Osteoblast (primary cell): ENCODE measurements at regions not wholly inside any gene's neighbourhood (a gene's known extent, or its start where the extent isn't known, plus 50 kb on each side); places are given as distances from the start of the nearest gene placed in this dataset.

Source experiments
- DNase-seq: peaks from one replicate; pipeline ENCODE4 v3.0.0; 2011; ENCODE audit warnings: low spot score, mixed read lengths; ENCODE audit not compliant: insufficient read length; ENCODE audit errors: missing footprints
- H2AFZ ChIP-seq: 2 replicates; pipeline ENCODE4 v1.6.0; 2011; ENCODE audit warnings: mild to moderate bottlenecking, low read length
- H3K27ac ChIP-seq: 2 replicates; pipeline ENCODE4 v1.5.1; 2011; ENCODE audit warnings: mild to moderate bottlenecking, low read depth, low read length, moderate library complexity
- H3K27me3 ChIP-seq: 2 replicates; pipeline ENCODE4 v1.6.0; 2012; ENCODE audit warnings: mild to moderate bottlenecking, control low read depth, inconsistent platforms, low read length, moderate library complexity; ENCODE audit not compliant: insufficient read depth
- H3K36me3 ChIP-seq: 2 replicates; pipeline ENCODE4 v1.5.1; 2011; ENCODE audit warnings: mild to moderate bottlenecking, low read length, control low read depth, moderate library complexity; ENCODE audit not compliant: insufficient read depth
- H3K4me1 ChIP-seq: 2 replicates; pipeline ENCODE4 v1.5.1; 2011; ENCODE audit warnings: mild to moderate bottlenecking, low read length, control low read depth, moderate library complexity; ENCODE audit not compliant: insufficient read depth
- H3K4me2 ChIP-seq: 2 replicates; pipeline ENCODE4 v1.6.0; 2011; ENCODE audit warnings: mild to moderate bottlenecking, low read length; ENCODE audit not compliant: insufficient read depth
- H3K4me3 ChIP-seq: fragments of 200-600 bp; sonication (generic); 3 replicates; pipeline ENCODE4 v1.5.1; 2012; ENCODE audit warnings: mild to moderate bottlenecking, low read length, inconsistent platforms; ENCODE audit not compliant: insufficient read depth
- H3K79me2 ChIP-seq: 2 replicates; pipeline ENCODE4 v1.6.0; 2012; ENCODE audit warnings: mild to moderate bottlenecking, low read length, control low read depth, inconsistent platforms; ENCODE audit not compliant: insufficient read depth
- H3K9me3 ChIP-seq: 2 replicates; pipeline ENCODE4 v1.5.1; 2011; ENCODE audit warnings: low read depth, low read length, control low read depth
- H4K20me1 ChIP-seq: 2 replicates; pipeline ENCODE4 v1.6.0; 2012; ENCODE audit warnings: mild to moderate bottlenecking, low read length, control low read depth; ENCODE audit not compliant: insufficient read depth
- CTCF ChIP-seq: IDR thresholded peaks from 2 replicates; pipeline ENCODE4 v1.5.1; 2011; ENCODE audit warnings: mild to moderate bottlenecking, low read depth, low read length, moderate library complexity; ENCODE audit errors: extremely low read depth

GRCh38 chr9:80649496-80649895 is 1039.9 kb downstream of the TLE1 start:
- no peaks in the 10 kb centered on the region for H3K79me2 ChIP-seq
- DNase-seq, result no peak
- no peak overlapping the region for H3K4me3 ChIP-seq
- no peaks in the 10 kb centered on the region for H3K36me3 ChIP-seq
- H3K9me3 ChIP-seq, result no peaks in the 10 kb centered on the region
- no peak for TF ChIP-seq CTCF
- H3K27ac ChIP-seq, result peak overlapping the region; percentile 70
- no peaks in the 10 kb centered on the region for H4K20me1 ChIP-seq
- H3K27me3 ChIP-seq, result no peaks in the 10 kb centered on the region
- H3K4me1 ChIP-seq, result peaks cover 42% of the 10 kb centered on the region
- H3K4me2 ChIP-seq, result peak overlapping the region; percentile 33
- no peak overlapping the region for H2AFZ ChIP-seq

DNA sequence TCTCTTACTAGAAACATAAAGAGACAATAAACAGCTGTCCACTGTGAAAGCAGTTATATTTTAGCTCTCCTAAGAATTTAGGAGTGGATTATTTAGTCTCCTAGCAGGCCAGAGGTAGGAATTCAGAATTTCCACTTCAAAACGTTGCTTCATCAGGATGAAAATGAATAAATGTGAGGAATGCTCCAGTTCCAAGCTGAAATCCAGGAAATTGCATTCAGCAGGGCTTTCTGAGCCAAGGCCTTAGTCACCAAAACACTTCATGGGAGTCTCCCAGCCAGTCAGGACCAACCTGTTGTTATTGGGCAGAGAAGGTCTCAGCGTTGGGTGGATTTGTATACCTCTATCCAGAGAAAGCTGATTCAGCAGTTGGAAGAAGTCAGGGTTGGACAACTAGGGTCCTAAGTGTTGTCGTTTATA is 1040.3 kb downstream of the TLE1 start:
- H4K20me1 ChIP-seq, result no peaks in the 10 kb centered on the region
- H2AFZ ChIP-seq, result no peak overlapping the region
- H3K4me1 ChIP-seq, result peaks cover 42% of the 10 kb centered on the region
- TF ChIP-seq CTCF, result no peak
- H3K4me2 ChIP-seq, result peak overlapping the region; percentile 33
- peak overlapping the region; percentile 70 for H3K27ac ChIP-seq
- no peaks in the 10 kb centered on the region for H3K9me3 ChIP-seq
- H3K4me3 ChIP-seq, result no peak overlapping the region
- H3K79me2 ChIP-seq, result no peaks in the 10 kb centered on the region
- H3K27me3 ChIP-seq, result no peaks in the 10 kb centered on the region
- DNase-seq, result peak; percentile 66
- H3K36me3 ChIP-seq, result no peaks in the 10 kb centered on the region

GRCh38 chr9:80648336-80648735 is 1041.0 kb downstream of the TLE1 start:
- H3K9me3 ChIP-seq, result no peaks in the 10 kb centered on the region
- H4K20me1 ChIP-seq, result no peaks in the 10 kb centered on the region
- H3K27me3 ChIP-seq, result no peaks in the 10 kb centered on the region
- peak overlapping the region; percentile 33 for H3K4me2 ChIP-seq
- peaks cover 42% of the 10 kb centered on the region for H3K4me1 ChIP-seq
- no peak overlapping the region for H3K4me3 ChIP-seq
- no peaks in the 10 kb centered on the region for H3K36me3 ChIP-seq
- no peak for TF ChIP-seq CTCF
- peak; percentile 25 for DNase-seq
- H3K27ac ChIP-seq, result peak overlapping the region; percentile 70
- H2AFZ ChIP-seq, result no peak overlapping the region
- H3K79me2 ChIP-seq, result no peaks in the 10 kb centered on the region

- no peaks in the 10 kb centered on the region for H3K9me3 ChIP-seq
- no peaks in the 10 kb centered on the region for H4K20me1 ChIP-seq
- no peaks in the 10 kb centered on the region for H3K36me3 ChIP-seq
- H3K4me2 ChIP-seq, result no peak overlapping the region
- H3K27ac ChIP-seq, result no peak overlapping the region
- no peak overlapping the region for H2AFZ ChIP-seq
- no peak for DNase-seq
- peaks cover 36% of the 10 kb centered on the region for H3K4me1 ChIP-seq
- no peaks in the 10 kb centered on the region for H3K79me2 ChIP-seq
- TF ChIP-seq CTCF, result no peak
- no peaks in the 10 kb centered on the region for H3K27me3 ChIP-seq
- no peak overlapping the region for H3K4me3 ChIP-seq
Measured at GRCh38 chr9:80646211-80646610, 1043.1 kb downstream of the TLE1 start.
